Thyroid gland (tissue), 4 donors: ENCODE measurements at regions not wholly inside any gene's neighbourhood (a gene's known extent, or its start where the extent isn't known, plus 50 kb on each side); places are given as distances from the start of the nearest gene placed in this dataset.

Experiments
- POLR2A ChIP-seq, 2 donors: fragments of 450-650 bp; IDR thresholded peaks; one replicate each; pipeline ENCODE4 v1.6.1; 2017; ENCODE audit warnings: antibody characterized with exemption in 2 of 2, mild to moderate bottlenecking in 2 of 2, moderate library complexity in 1 of 2
- TF ChIP-seq, protein P1 (sequence below), 6 experiments: fragments of 200-600 bp in 3 of 6; fragments of 450-650 bp in 3 of 6; sonication (generic) in 3 of 6; IDR thresholded peaks; one replicate each; pipeline ENCODE4 v1.5.1; 2016 to 2019; ENCODE audit warnings: antibody characterized with exemption in 6 of 6, mild to moderate bottlenecking in 2 of 6, inconsistent platforms in 1 of 6, moderate library complexity in 1 of 6

DNA sequence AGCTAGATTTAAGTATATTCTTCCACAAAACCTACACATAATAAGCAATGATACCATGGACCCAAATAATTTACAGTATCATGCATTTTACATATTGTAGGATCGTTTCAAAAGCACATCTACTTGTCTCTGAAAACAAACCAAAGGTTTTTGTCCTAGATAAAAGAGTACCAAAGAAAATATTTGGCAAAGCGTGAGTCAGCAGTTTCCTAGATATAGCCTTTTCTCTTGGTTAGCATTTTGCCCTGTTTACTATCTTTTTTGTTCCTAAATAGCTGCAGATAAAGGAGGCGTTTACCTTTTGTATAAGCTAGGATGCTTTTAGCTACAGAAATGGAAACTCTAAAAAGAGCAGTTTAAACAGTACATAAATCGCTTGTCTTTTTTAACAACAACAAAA is 305.8 kb upstream of the GULP1 start:
- no peak for TF ChIP-seq POLR2A (IDR thresholded peaks at IDR 0.05)
- TF ChIP-seq, protein P1, sequence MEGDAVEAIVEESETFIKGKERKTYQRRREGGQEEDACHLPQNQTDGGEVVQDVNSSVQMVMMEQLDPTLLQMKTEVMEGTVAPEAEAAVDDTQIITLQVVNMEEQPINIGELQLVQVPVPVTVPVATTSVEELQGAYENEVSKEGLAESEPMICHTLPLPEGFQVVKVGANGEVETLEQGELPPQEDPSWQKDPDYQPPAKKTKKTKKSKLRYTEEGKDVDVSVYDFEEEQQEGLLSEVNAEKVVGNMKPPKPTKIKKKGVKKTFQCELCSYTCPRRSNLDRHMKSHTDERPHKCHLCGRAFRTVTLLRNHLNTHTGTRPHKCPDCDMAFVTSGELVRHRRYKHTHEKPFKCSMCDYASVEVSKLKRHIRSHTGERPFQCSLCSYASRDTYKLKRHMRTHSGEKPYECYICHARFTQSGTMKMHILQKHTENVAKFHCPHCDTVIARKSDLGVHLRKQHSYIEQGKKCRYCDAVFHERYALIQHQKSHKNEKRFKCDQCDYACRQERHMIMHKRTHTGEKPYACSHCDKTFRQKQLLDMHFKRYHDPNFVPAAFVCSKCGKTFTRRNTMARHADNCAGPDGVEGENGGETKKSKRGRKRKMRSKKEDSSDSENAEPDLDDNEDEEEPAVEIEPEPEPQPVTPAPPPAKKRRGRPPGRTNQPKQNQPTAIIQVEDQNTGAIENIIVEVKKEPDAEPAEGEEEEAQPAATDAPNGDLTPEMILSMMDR (IDR thresholded peaks at IDR 0.05) = no peak
